ENCODE measurements at regions not wholly inside any gene's neighbourhood (a gene's known extent, or its start where the extent isn't known, plus 50 kb on each side); places are given as distances from the start of the nearest gene placed in this dataset.

- TF ChIP-seq, protein P1, sequence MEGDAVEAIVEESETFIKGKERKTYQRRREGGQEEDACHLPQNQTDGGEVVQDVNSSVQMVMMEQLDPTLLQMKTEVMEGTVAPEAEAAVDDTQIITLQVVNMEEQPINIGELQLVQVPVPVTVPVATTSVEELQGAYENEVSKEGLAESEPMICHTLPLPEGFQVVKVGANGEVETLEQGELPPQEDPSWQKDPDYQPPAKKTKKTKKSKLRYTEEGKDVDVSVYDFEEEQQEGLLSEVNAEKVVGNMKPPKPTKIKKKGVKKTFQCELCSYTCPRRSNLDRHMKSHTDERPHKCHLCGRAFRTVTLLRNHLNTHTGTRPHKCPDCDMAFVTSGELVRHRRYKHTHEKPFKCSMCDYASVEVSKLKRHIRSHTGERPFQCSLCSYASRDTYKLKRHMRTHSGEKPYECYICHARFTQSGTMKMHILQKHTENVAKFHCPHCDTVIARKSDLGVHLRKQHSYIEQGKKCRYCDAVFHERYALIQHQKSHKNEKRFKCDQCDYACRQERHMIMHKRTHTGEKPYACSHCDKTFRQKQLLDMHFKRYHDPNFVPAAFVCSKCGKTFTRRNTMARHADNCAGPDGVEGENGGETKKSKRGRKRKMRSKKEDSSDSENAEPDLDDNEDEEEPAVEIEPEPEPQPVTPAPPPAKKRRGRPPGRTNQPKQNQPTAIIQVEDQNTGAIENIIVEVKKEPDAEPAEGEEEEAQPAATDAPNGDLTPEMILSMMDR (IDR thresholded peaks at IDR 0.05; ENCODE audit: low read depth, low read length, poor library complexity, severe bottlenecking), result no peak
- TF ChIP-seq EZH2phosphoT487 (IDR thresholded peaks at IDR 0.05; ENCODE audit: borderline replicate concordance, low read length), result no peak
Observed at GRCh38 chr20:12199703-12200102, 282.0 kb downstream of the BTBD3 start.

Measured in DOHH2 (cell line).